Umbilical cord (tissue), 1 donor: ENCODE measurements at regions not wholly inside any gene's neighbourhood (a gene's known extent, or its start where the extent isn't known, plus 50 kb on each side); places are given as distances from the start of the nearest gene placed in this dataset.

Experiments
- DNase-seq: peaks from one replicate; pipeline ENCODE4 v3.0.0-alpha.2; 2015; ENCODE audit warnings: low spot score

GRCh38 chr20:60422848-60423247 lies 464.6 kb downstream of the CDH26 start:
- no peak for DNase-seq

- DNase-seq = peak; percentile 58
These were observed 466.2 kb downstream of the CDH26 start for GRCh38 chr20:60424267-60424902.

GRCh38 chr20:60427516-60427915 lies 469.3 kb downstream of the CDH26 start:
- DNase-seq = no peak

GRCh38 chr20:60428651-60429050 lies 470.4 kb downstream of the CDH26 start:
- DNase-seq = no peak

GRCh38 chr20:60430516-60431001 lies 472.3 kb downstream of the CDH26 start:
- DNase-seq = no peak

GRCh38 chr20:60431349-60431748 lies 473.1 kb downstream of the CDH26 start:
- no peak for DNase-seq

- DNase-seq = no peak
These were observed 479.2 kb downstream of the CDH26 start for GRCh38 chr20:60437418-60437817.

- DNase-seq = no peak
These were observed 488.3 kb downstream of the CDH26 start for GRCh38 chr20:60446267-60447111.

- no peak for DNase-seq
These were observed 489.5 kb downstream of the CDH26 start for GRCh38 chr20:60447703-60448102.

- no peak for DNase-seq
These were observed 495.4 kb downstream of the CDH26 start for GRCh38 chr20:60453388-60454246.

- DNase-seq = no peak
These were observed 496.3 kb downstream of the CDH26 start for GRCh38 chr20:60454491-60454890.

GRCh38 chr20:60455272-60455671 lies 497.0 kb downstream of the CDH26 start:
- DNase-seq = no peak

- DNase-seq = no peak
These were observed 501.0 kb downstream of the CDH26 start for GRCh38 chr20:60459212-60459611.

- no peak for DNase-seq
These were observed 503.8 kb downstream of the CDH26 start for GRCh38 chr20:60461993-60462392.

- no peak for DNase-seq
These were observed 505.6 kb downstream of the CDH26 start for GRCh38 chr20:60463798-60464197.

- no peak for DNase-seq
These were observed 507.2 kb downstream of the CDH26 start for GRCh38 chr20:60465439-60465838.

- DNase-seq = peak; percentile 14
These were observed 507.9 kb downstream of the CDH26 start for GRCh38 chr20:60465993-60466686.

GRCh38 chr20:60466687-60467022 lies 508.4 kb downstream of the CDH26 start:
- DNase-seq = no peak

- DNase-seq = no peak
These were observed 508.9 kb downstream of the CDH26 start for GRCh38 chr20:60467078-60467477.

- DNase-seq = no peak
These were observed 509.5 kb downstream of the CDH26 start for GRCh38 chr20:60467771-60468170.

GRCh38 chr20:60469829-60470228 lies 511.6 kb downstream of the CDH26 start:
- DNase-seq = no peak

GRCh38 chr20:60470366-60470765 lies 512.1 kb downstream of the CDH26 start:
- no peak for DNase-seq
